D721Med (cell line): ENCODE measurements at regions not wholly inside any gene's neighbourhood (a gene's known extent, or its start where the extent isn't known, plus 50 kb on each side); places are given as distances from the start of the nearest gene placed in this dataset.

Source experiments
- DNase-seq: peaks from one replicate; pipeline ENCODE4 v3.0.0; 2011; ENCODE audit warnings: low spot score; ENCODE audit not compliant: insufficient read length
- FAIRE-seq: peaks from 2 replicates; lab custom pipeline; 2011; peaks lifted over from hg19 to GRCh38; lab: Jason Lieb, UNC
- TF ChIP-seq, protein P1 (sequence below): IDR thresholded peaks from 2 replicates; pipeline ENCODE4 v1.5.1; 2012; ENCODE audit warnings: mild to moderate bottlenecking, control low read depth; ENCODE audit not compliant: insufficient read depth; ENCODE audit errors: missing control alignments

- FAIRE-seq, result no peak
- TF ChIP-seq, protein P1, sequence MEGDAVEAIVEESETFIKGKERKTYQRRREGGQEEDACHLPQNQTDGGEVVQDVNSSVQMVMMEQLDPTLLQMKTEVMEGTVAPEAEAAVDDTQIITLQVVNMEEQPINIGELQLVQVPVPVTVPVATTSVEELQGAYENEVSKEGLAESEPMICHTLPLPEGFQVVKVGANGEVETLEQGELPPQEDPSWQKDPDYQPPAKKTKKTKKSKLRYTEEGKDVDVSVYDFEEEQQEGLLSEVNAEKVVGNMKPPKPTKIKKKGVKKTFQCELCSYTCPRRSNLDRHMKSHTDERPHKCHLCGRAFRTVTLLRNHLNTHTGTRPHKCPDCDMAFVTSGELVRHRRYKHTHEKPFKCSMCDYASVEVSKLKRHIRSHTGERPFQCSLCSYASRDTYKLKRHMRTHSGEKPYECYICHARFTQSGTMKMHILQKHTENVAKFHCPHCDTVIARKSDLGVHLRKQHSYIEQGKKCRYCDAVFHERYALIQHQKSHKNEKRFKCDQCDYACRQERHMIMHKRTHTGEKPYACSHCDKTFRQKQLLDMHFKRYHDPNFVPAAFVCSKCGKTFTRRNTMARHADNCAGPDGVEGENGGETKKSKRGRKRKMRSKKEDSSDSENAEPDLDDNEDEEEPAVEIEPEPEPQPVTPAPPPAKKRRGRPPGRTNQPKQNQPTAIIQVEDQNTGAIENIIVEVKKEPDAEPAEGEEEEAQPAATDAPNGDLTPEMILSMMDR, result no peak
- no peak for DNase-seq
Measured at GRCh38 chr15:94925680-94926079, 694.3 kb downstream of the MCTP2 start.

DNA sequence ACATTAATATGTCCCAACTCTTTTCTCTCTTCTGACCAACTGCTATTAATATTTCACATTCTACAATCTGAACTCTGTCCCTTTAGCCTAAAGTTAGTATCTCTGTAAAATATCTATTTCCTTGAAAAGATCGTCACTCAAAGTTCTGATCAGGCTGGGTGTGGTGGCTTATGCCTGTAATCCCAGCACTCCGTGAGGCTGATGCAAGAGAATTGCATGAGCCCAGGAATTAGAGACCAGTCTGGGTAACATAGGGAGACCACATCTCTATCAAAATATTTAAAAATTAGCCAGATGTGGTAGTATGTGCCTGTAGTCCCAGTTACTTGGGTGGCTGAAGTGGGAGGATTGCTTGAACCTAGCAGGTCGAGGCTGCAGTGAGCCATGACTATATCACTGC lies 695.6 kb downstream of the MCTP2 start:
- TF ChIP-seq, protein P1, result no peak
- no peak for FAIRE-seq
- no peak for DNase-seq

DNA sequence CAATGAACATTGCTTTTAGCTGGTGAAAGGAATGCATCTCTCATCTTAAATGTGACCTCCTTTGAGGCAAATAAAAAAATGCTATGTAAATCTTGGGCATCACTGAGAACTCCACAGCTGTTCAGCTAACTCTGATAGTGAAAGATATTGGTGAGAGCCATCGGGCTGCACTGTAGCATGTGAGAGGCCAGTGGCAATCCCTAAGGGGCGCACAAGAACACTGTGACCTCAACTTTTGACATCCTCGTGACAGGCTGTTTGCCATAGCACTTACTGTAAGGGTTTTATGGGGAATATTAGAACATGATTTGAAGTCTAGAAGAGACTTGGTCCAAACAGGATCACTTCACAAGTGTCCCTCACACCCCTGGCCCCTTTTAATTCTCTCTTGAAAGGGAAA lies 697.9 kb downstream of the MCTP2 start:
- DNase-seq (no peak), FAIRE-seq (no peak)
- TF ChIP-seq, protein P1, result no peak

GRCh38 chr15:94930441-94930840 lies 699.1 kb downstream of the MCTP2 start:
- FAIRE-seq (no peak), DNase-seq (no peak)
- TF ChIP-seq, protein P1, result no peak

GRCh38 chr15:94930960-94931359 lies 699.6 kb downstream of the MCTP2 start:
- FAIRE-seq, result no peak
- TF ChIP-seq, protein P1, result no peak
- DNase-seq, result no peak

- FAIRE-seq (no peak), DNase-seq (no peak)
- TF ChIP-seq, protein P1, result no peak
Measured at GRCh38 chr15:94934440-94934839, 703.1 kb downstream of the MCTP2 start.

DNA sequence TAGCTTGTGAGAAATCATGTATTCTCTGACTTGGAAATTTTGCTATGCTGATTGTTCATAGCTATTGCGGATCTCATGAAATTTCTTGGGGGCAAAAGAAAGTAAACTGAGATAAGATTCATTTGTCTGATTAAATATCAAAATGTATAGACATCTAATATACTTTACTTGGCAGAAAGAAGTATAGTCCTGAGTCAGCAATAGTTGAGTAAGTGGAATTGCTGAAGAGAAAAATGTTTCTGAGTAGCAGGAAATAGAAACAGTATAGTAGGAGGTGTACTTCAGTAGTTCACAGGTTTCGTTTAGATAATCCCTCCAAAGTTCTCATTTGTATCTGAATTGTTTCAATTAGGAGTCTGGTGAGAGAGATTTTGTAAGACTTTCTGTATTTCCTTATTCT lies 705.9 kb downstream of the MCTP2 start:
- FAIRE-seq (no peak), DNase-seq (no peak)
- TF ChIP-seq, protein P1, result no peak
